ENCODE measurements at regions not wholly inside any gene's neighbourhood (a gene's known extent, or its start where the extent isn't known, plus 50 kb on each side); places are given as distances from the start of the nearest gene placed in this dataset.

- peaks cover 0 to 5% (median 3%) of the 10 kb centered on the region in 4 donors for H3K9me3 ChIP-seq (ENCODE audit: control insufficient read depth in 4 of 4, low read length in 3 of 4)
- DNase-seq (ENCODE audit: low spot score): no peak
- no peaks in the 10 kb centered on the region for H3K36me3 ChIP-seq (ENCODE audit: control insufficient read depth in 4 of 4, insufficient read depth in 3 of 4, low read depth in 1 of 4, low read length in 3 of 4)
- H3K4me1 ChIP-seq (ENCODE audit: control insufficient read depth in 4 of 4, insufficient read depth in 4 of 4, low read length in 3 of 4): no peaks in the 10 kb centered on the region
- H3K4me3 ChIP-seq (ENCODE audit: low read depth in 1 of 3, low read length in 3 of 3): no peak overlapping the region
- H3K9ac ChIP-seq (ENCODE audit: low read depth in 1 of 2, low read length in 2 of 2): no peak overlapping the region
- no peak for TF ChIP-seq JUND (IDR thresholded peaks at IDR 0.05)
- no peak for TF ChIP-seq HNF4G (IDR thresholded peaks at IDR 0.05)
- no peak for TF ChIP-seq MAX (IDR thresholded peaks at IDR 0.05)
- TF ChIP-seq FOXA1 (IDR thresholded peaks at IDR 0.05): no peak
- TF ChIP-seq ZBTB33 (IDR thresholded peaks at IDR 0.05): no peak
- TF ChIP-seq REST (IDR thresholded peaks at IDR 0.05): no peak
- 75% methylated on average over 12 of the region's 12 CpGs for WGBS
- H3K27ac ChIP-seq (ENCODE audit: low read depth in 1 of 2, low read length in 2 of 2): no peak overlapping the region
- no peaks in the 10 kb centered on the region for H3K27me3 ChIP-seq (ENCODE audit: control insufficient read depth in 4 of 4, insufficient read depth in 4 of 4, low read length in 3 of 4)
These were observed 121.4 kb upstream of the LY86 start for GRCh38 chr6:6466967-6467761.

- H3K9ac ChIP-seq (ENCODE audit: low read depth in 1 of 2, low read length in 2 of 2): no peak overlapping the region
- no peak for DNase-seq (ENCODE audit: low spot score)
- H3K27ac ChIP-seq (ENCODE audit: low read depth in 1 of 2, low read length in 2 of 2): no peak overlapping the region
- H3K9me3 ChIP-seq (ENCODE audit: control insufficient read depth in 4 of 4, low read length in 3 of 4): peaks cover 0 to 5% (median 3%) of the 10 kb centered on the region in 4 donors
- 75% methylated on average over 8 of the region's 8 CpGs for WGBS
- H3K27me3 ChIP-seq (ENCODE audit: control insufficient read depth in 4 of 4, insufficient read depth in 4 of 4, low read length in 3 of 4): no peaks in the 10 kb centered on the region
- H3K4me1 ChIP-seq (ENCODE audit: control insufficient read depth in 4 of 4, insufficient read depth in 4 of 4, low read length in 3 of 4): no peaks in the 10 kb centered on the region
- TF ChIP-seq HNF4A (conservative IDR thresholded peaks at IDR 0.05) (no peak), CTCF (IDR thresholded peaks at IDR 0.05; ENCODE audit: low read depth, low read length, missing input control) (no peak), EGR1 (IDR thresholded peaks at IDR 0.05; ENCODE audit: low read depth in 2 of 2) (no peak), NR2F2 (IDR thresholded peaks at IDR 0.05) (no peak), REST (IDR thresholded peaks at IDR 0.05) (no peak), SP1 (IDR thresholded peaks at IDR 0.05) (no peak), HNF4G (IDR thresholded peaks at IDR 0.05) (no peak), FOXA2 (IDR thresholded peaks at IDR 0.05) (no peak), TAF1 (conservative IDR thresholded peaks at IDR 0.05) (no peak), ZBTB33 (IDR thresholded peaks at IDR 0.05) (no peak), RAD21 (IDR thresholded peaks at IDR 0.05) (no peak), YY1 (IDR thresholded peaks at IDR 0.05) (no peak), RXRA (IDR thresholded peaks at IDR 0.05) (no peak), FOXA1 (IDR thresholded peaks at IDR 0.05) (no peak)
- H3K4me3 ChIP-seq (ENCODE audit: low read depth in 1 of 3, low read length in 3 of 3): no peak overlapping the region
- no peaks in the 10 kb centered on the region for H3K36me3 ChIP-seq (ENCODE audit: control insufficient read depth in 4 of 4, insufficient read depth in 3 of 4, low read depth in 1 of 4, low read length in 3 of 4)
These were observed 119.4 kb upstream of the LY86 start for GRCh38 chr6:6469074-6469473.

Measured in liver (tissue), 8 donors.